H9 (cell line): ENCODE measurements at regions not wholly inside any gene's neighbourhood (a gene's known extent, or its start where the extent isn't known, plus 50 kb on each side); places are given as distances from the start of the nearest gene placed in this dataset.

Source experiments
- DNase-seq: peaks from one replicate; pipeline ENCODE4 v3.0.0-alpha.2; 2017
- H2AFZ ChIP-seq: one replicate; pipeline ENCODE4 v1.6.1; 2013; ENCODE audit warnings: mild to moderate bottlenecking, low read length, control low read depth, moderate library complexity
- H2AK5ac ChIP-seq: 2 replicates; pipeline ENCODE4 v1.6.1; 2013; ENCODE audit warnings: low read length, control low read depth, mixed read lengths; ENCODE audit not compliant: insufficient read length
- H2BK120ac ChIP-seq: one replicate; pipeline ENCODE4 v1.6.1; 2013; ENCODE audit warnings: low read depth, mild to moderate bottlenecking, low read length, control low read depth, inconsistent platforms; ENCODE audit not compliant: poor library complexity, severe bottlenecking
- H2BK12ac ChIP-seq: 2 replicates; pipeline ENCODE4 v1.6.1; 2013; ENCODE audit warnings: low read length, control low read depth, mixed read lengths, low read depth; ENCODE audit not compliant: insufficient read length
- H2BK15ac ChIP-seq: 2 replicates; pipeline ENCODE4 v1.6.1; 2013; ENCODE audit warnings: low read depth, low read length, control low read depth
- H2BK20ac ChIP-seq: one replicate; pipeline ENCODE4 v1.6.1; 2013; ENCODE audit warnings: low read depth, mild to moderate bottlenecking, low read length, control low read depth, inconsistent platforms; ENCODE audit not compliant: poor library complexity, severe bottlenecking
- H2BK5ac ChIP-seq: 2 replicates; pipeline ENCODE4 v1.6.1; 2013; ENCODE audit warnings: low read length, control low read depth, mixed read lengths; ENCODE audit not compliant: insufficient read length
- H3K14ac ChIP-seq: 2 replicates; pipeline ENCODE4 v1.6.1; 2013; ENCODE audit warnings: low read length, control low read depth; ENCODE audit not compliant: insufficient read depth
- H3K18ac ChIP-seq: 2 replicates; pipeline ENCODE4 v1.6.1; 2013; ENCODE audit warnings: low read depth, mild to moderate bottlenecking, mixed read lengths, low read length, control low read depth; ENCODE audit not compliant: insufficient read length
- H3K23ac ChIP-seq: 2 replicates; pipeline ENCODE4 v1.6.1; 2013; ENCODE audit warnings: low read length, control low read depth, mixed read lengths, low read depth; ENCODE audit not compliant: insufficient read length
- H3K23me2 ChIP-seq: 2 replicates; pipeline ENCODE4 v1.6.1; 2013; ENCODE audit warnings: low read depth, mild to moderate bottlenecking, mixed read lengths, low read length, control low read depth; ENCODE audit not compliant: insufficient read length, poor library complexity, severe bottlenecking
- H3K27ac ChIP-seq: 2 replicates; pipeline ENCODE4 v1.5.1; 2013; ENCODE audit warnings: low read length, control low read depth, mixed read lengths, low read depth; ENCODE audit not compliant: insufficient read length
- H3K27me3 ChIP-seq: 2 replicates; pipeline ENCODE4 v1.6.1; 2013; ENCODE audit warnings: low read length, control low read depth, inconsistent platforms; ENCODE audit not compliant: insufficient read depth
- H3K4ac ChIP-seq: 2 replicates; pipeline ENCODE4 v1.6.1; 2013; ENCODE audit warnings: low read depth, mild to moderate bottlenecking, control low read depth, inconsistent platforms, low read length, moderate library complexity
- H3K4me1 ChIP-seq: 2 replicates; pipeline ENCODE4 v1.6.1; 2013; ENCODE audit warnings: low read length, control low read depth, inconsistent platforms; ENCODE audit not compliant: insufficient read depth
- H3K4me2 ChIP-seq: 2 replicates; pipeline ENCODE4 v1.6.1; 2013; ENCODE audit warnings: low read length, control low read depth, mixed read lengths; ENCODE audit not compliant: insufficient read length, insufficient read depth
- H3K56ac ChIP-seq: 2 replicates; pipeline ENCODE4 v1.6.1; 2013; ENCODE audit warnings: low read depth, mild to moderate bottlenecking, mixed read lengths, low read length, control low read depth; ENCODE audit not compliant: insufficient read length
- H3K79me1 ChIP-seq: 2 replicates; pipeline ENCODE4 v1.6.1; 2013; ENCODE audit warnings: low read depth, mild to moderate bottlenecking, moderate library complexity, low read length, control low read depth, inconsistent platforms; ENCODE audit not compliant: insufficient read depth, poor library complexity, severe bottlenecking
- H3K79me2 ChIP-seq: 2 replicates; pipeline ENCODE4 v1.6.1; 2013; ENCODE audit warnings: low read length, control low read depth, inconsistent platforms; ENCODE audit not compliant: insufficient read depth
- H3K9ac ChIP-seq: 2 replicates; pipeline ENCODE4 v1.6.1; 2013; ENCODE audit warnings: low read length, control low read depth, mixed read lengths; ENCODE audit not compliant: insufficient read length; ENCODE audit errors: extremely low read depth
- H3K9me3 ChIP-seq: one replicate; pipeline ENCODE4 v1.6.1; 2013; ENCODE audit warnings: low read depth, low read length, inconsistent platforms; ENCODE audit not compliant: control insufficient read depth
- H3T11ph ChIP-seq: one replicate; pipeline ENCODE4 v1.6.1; 2013; ENCODE audit warnings: mild to moderate bottlenecking, low read length, control low read depth, inconsistent platforms
- H4K20me1 ChIP-seq: one replicate; pipeline ENCODE4 v1.6.1; 2013; ENCODE audit not compliant: control insufficient read depth, insufficient read length, insufficient read depth
- H4K5ac ChIP-seq: 2 replicates; pipeline ENCODE4 v1.6.1; 2013; ENCODE audit warnings: low read depth, mild to moderate bottlenecking, mixed read lengths, low read length, control low read depth; ENCODE audit not compliant: insufficient read length
- H4K8ac ChIP-seq: replicated peaks from 2 replicates; pipeline ENCODE4 v1.6.1; 2013; ENCODE audit warnings: low read length, control low read depth, mixed read lengths, low read depth; ENCODE audit not compliant: insufficient read length
- H4K91ac ChIP-seq: 2 replicates; pipeline ENCODE4 v1.6.1; 2013; ENCODE audit warnings: low read depth, mild to moderate bottlenecking, moderate library complexity, mixed read lengths, low read length, control low read depth; ENCODE audit not compliant: insufficient read length
- H3K27ac Mint-ChIP-seq, 3 experiments: 2 replicates in 2 of 3; 3 replicates in 1 of 3; pipeline ENCODE4 v1.8.0; 2020 to 2021; ENCODE audit warnings: mixed read lengths in 3 of 3, mild to moderate bottlenecking in 1 of 3, moderate library complexity in 1 of 3
- H3K27me3 Mint-ChIP-seq: 2 replicates; pipeline ENCODE4 v1.8.0; 2021; ENCODE audit warnings: low read depth, mild to moderate bottlenecking, moderate library complexity, mixed read lengths
- H3K36me3 Mint-ChIP-seq, 3 experiments: 2 replicates in 2 of 3; 3 replicates in 1 of 3; pipeline ENCODE4 v1.8.0; 2020 to 2021; ENCODE audit warnings: low read depth in 3 of 3, mixed read lengths in 3 of 3; ENCODE audit not compliant: insufficient read depth in 1 of 3
- H3K4me1 Mint-ChIP-seq, 2 experiments: 2 replicates each; pipeline ENCODE4 v1.8.0; 2020; ENCODE audit warnings: mixed read lengths in 2 of 2
- H3K4me3 Mint-ChIP-seq, 2 experiments: 2 replicates in 1 of 2; 3 replicates in 1 of 2; pipeline ENCODE4 v1.8.0; 2020 to 2021; ENCODE audit warnings: mild to moderate bottlenecking in 2 of 2, mixed read lengths in 2 of 2, moderate library complexity in 1 of 2
- H3K9me3 Mint-ChIP-seq, 2 experiments: 2 replicates in 1 of 2; 3 replicates in 1 of 2; pipeline ENCODE4 v1.8.0; 2020; ENCODE audit warnings: mild to moderate bottlenecking in 2 of 2, mixed read lengths in 2 of 2, moderate library complexity in 1 of 2
- CTCF ChIP-seq: fragments of 200-600 bp; sonication (generic); conservative IDR thresholded peaks from 3 replicates; pipeline ENCODE4 v1.8.0; 2021; ENCODE audit warnings: antibody characterized with exemption, mild to moderate bottlenecking
- WGBS: extraction: QIAGEN DNeasy Blood & Tissue Kit; methylation state at CpG from one replicate; pipeline ENCODE4 v1.1.7; 2013; ENCODE audit warnings: missing lambda C conversion rate, low lambda C conversion rate, mixed read lengths; ENCODE audit not compliant: insufficient read length; ENCODE audit errors: extremely low coverage; 5-methylcytosine and 5-hydroxymethylcytosine counted together

GRCh38 chr5:161169776-161170175, 317.8 kb upstream of the ATP10B start:
- Histone ChIP-seq H2BK20ac (no peak overlapping the region), H3K4me2 (no peak overlapping the region), H4K5ac (no peak overlapping the region), H3K4ac (no peak overlapping the region), H3K27ac (no peak overlapping the region), H2BK15ac (no peak overlapping the region), H3K79me2 (no peaks in the 10 kb centered on the region), H2AK5ac (no peak overlapping the region), H2BK120ac (no peak overlapping the region), H3K9me3 (no peaks in the 10 kb centered on the region), H3K14ac (no peak overlapping the region), H4K8ac (no peak overlapping the region), H3T11ph (no peak overlapping the region), H3K56ac (no peak overlapping the region), H3K18ac (no peak overlapping the region), H3K27me3 (no peaks in the 10 kb centered on the region), H3K23me2 (no peaks in the 10 kb centered on the region), H4K20me1 (no peaks in the 10 kb centered on the region), H2BK12ac (no peak overlapping the region), H3K4me1 (no peaks in the 10 kb centered on the region), H3K23ac (no peak overlapping the region), H3K9ac (no peak overlapping the region), H2AFZ (no peak overlapping the region), H3K79me1 (no peaks in the 10 kb centered on the region), H2BK5ac (no peak overlapping the region), H4K91ac (no peak overlapping the region)
- WGBS, result no CpG with 5 or more reads among the region's 2 CpGs
- Mint-ChIP-seq H3K4me1 (no peaks in the 10 kb centered on the region), H3K27me3 (no peaks in the 10 kb centered on the region), H3K4me3 (no peak overlapping the region), H3K9me3 (no peaks in the 10 kb centered on the region), H3K27ac (no peak overlapping the region; a peak in 1 of 7 replicates), H3K36me3 (no peaks in the 10 kb centered on the region)
- no peak for TF ChIP-seq CTCF
- no peak for DNase-seq
